GM19351 (cell line): ENCODE measurements at regions not wholly inside any gene's neighbourhood (a gene's known extent, or its start where the extent isn't known, plus 50 kb on each side); places are given as distances from the start of the nearest gene placed in this dataset.

Source experiments
- ATAC-seq: cut with Tn5 transposase; IDR thresholded peaks from one replicate; pipeline ENCODE4 v1.9.1; 2021; ENCODE audit warnings: mild to moderate bottlenecking, moderate library complexity; ENCODE audit not compliant: unreplicated experiment

DNA sequence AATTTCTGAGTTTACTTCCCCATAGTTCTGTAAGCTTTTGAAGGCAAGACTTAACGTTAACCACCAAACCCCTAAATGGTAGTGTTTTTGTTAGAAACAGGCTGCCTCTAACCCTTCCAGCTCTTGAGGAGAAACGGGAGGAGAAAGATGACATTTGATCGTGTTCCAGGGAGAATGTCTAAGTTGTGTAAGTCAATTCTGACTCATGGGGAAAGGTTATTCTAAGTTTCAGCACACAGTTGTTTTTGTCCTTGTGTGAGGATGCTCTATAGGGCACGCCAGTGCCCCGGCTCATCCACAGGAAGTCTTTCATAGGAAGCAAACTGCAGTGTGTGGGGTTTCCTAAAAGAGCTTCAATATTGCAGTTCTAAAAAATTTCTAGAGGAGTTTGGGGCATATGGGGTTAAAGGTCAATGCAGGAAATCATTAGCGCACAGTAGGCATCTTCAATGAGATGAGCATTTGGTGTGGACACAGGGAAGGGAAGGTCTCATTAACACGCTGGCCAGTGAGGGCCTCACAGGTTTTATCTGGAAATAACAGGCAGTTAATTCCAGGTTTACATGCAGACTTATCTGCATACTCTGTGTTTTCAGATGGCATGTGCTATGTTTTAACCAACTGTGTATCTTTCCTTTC is 638.2 kb upstream of the IGFBP3 start:
- no peak for ATAC-seq

DNA sequence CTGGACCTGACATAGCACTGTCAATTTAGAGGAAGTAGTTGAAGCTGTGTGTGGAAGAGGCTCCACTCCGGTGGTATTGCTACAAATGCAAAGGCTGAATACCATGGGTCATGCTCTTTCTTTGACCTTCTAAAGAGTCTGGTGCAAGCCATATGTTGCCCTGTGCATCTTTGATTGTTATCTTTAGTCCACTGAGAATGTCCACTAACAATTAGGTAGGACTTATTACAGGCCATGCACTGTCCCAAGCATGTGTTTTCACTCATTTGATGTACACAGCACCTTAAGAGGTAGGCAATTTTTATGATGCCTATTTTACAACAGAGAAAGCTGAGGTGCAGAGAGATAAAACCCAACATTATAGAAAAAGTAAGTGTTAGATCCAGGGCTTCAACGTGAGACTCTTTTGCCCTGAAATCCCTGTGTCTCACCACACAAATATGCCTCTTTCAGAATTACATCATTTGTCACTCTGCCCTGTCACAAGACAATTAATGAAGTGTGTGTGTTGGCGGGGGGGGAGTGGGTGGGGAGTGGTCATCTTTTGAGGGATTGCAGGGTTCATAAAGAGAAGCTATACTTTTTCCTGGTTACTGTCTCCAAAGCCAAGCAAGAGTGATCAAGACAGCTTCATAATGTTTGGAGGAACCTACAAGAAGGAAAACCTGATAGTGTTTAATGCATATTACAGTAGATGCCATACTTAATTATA is 637.6 kb upstream of the IGFBP3 start:
- ATAC-seq = no peak

- no peak for ATAC-seq
Observed at GRCh38 chr7:46557781-46558180, 636.7 kb upstream of the IGFBP3 start.

DNA sequence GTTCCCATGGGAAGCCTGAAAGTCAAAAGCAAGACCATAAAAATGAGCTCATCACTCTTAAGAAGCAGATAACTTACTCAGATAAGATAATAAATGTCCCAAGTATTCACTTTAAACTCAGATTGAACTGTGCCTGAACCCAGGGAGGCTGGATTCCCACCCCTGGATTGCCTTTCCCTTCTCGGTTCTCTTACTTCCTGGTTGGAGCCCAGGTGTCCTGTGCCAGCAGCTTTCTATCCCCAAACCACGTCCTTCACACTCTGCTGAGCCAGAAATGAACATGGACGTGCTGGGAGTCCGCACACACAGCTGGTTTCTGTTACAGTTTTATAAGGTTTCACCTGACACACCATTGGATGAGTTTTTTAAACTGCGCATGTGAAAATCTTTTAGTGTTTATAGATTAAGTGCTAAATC is 636.2 kb upstream of the IGFBP3 start:
- no peak for ATAC-seq

GRCh38 chr7:46554688-46555422 is 633.8 kb upstream of the IGFBP3 start:
- ATAC-seq = no peak

GRCh38 chr7:46551603-46552002 is 630.5 kb upstream of the IGFBP3 start:
- ATAC-seq = no peak

- no peak for ATAC-seq
Observed at GRCh38 chr7:46550864-46551263, 629.8 kb upstream of the IGFBP3 start.

DNA sequence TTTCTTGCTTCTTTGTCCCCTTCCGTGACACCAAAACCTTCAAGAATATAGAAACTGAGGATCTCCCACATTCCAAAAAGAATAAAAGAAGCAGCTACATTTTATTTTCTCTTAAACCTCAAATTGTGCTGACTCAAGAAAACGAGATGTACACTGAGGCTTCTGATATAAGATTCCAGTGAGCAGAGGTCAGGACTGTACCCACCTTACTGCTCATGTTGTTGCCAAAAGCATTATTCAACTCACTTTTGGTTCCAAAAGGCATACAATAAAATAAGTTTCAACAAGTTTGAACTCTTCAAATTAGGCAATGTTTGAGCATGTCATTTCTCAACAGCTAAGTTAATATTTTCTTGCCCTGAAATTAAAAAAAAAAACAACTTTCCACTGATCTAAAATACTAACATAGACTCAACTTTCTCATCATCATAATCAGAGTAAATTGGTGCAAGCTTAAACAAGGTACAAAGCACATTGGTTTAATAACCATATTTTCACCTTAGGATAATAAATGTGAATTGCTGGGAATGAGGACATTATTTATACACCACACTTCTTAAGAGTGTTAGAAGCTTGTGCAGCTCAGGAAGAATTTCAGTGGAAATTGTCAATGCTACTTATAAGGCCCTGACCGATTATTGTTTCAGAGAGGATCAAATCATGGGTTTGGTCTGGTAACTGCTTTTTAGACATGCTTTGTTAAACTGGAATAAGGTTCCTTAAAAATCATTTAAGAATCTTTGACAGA is 629.0 kb upstream of the IGFBP3 start:
- ATAC-seq = no peak

DNA sequence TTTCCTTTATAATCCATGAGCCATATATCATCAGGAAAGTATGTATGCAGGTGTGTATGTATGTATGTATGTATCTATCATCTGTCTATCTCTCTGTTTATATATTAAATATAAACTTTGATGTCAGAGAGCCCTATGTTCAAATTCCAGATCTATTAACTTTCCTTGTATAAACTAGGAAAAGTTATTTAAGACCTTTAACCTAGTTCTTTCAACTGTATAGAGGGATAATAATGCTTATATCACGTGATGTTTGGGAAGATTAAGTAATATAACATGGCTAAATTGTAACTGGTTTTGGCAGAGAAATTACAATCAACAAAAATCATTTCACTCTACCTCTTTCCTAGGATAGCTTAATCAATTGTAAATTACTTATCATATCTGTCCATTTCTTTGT is 628.3 kb upstream of the IGFBP3 start:
- ATAC-seq = no peak

DNA sequence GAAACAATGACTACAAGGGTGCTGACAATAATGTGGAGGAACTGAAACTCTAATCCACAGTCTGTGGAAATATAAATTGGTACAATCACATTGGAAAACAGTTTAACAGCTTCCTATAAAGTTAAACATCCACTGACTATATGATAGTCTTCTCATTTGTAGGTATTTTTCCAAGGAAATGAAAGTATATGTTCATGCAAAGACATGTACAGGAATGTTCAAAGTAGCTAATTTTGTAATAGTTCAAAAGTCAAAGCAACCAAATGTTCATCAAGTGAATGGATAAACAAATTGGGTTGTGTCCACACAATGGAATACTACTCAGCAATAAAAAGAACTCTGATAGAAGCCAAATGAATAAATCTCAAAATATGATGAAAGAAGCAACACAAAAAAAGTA is 626.0 kb upstream of the IGFBP3 start:
- no peak for ATAC-seq

GRCh38 chr7:46545790-46546189 is 624.7 kb upstream of the IGFBP3 start:
- no peak for ATAC-seq

DNA sequence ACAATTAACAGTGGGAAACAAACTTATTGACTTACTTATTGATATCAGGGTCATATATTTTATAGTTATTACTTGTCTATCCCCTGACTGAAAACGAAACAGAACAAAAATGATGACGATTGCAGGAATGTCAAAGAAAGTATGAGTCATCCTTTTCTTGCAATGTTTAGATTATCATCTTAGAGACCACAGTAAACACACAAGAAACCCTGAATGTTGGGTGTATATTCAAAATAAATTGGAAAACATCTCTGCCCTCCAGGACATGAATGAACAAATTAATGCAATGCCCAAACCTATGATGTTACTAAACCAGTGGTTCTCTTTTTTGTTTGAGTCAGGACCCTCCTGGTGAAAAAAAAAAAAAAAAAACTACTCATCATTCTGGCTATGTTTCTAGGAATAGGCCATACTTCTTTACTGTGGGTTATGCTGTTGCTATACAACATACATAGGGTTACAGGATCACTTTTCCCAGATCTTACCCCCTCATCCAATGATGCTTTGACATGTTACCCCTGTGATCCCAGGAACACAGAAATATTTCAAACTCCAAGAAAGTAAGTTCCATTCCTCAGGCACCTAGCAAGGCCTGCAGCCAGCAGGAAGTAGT is 623.4 kb upstream of the IGFBP3 start:
- ATAC-seq = no peak

- ATAC-seq = no peak
Observed at GRCh38 chr7:46542076-46542475, 621.0 kb upstream of the IGFBP3 start.

DNA sequence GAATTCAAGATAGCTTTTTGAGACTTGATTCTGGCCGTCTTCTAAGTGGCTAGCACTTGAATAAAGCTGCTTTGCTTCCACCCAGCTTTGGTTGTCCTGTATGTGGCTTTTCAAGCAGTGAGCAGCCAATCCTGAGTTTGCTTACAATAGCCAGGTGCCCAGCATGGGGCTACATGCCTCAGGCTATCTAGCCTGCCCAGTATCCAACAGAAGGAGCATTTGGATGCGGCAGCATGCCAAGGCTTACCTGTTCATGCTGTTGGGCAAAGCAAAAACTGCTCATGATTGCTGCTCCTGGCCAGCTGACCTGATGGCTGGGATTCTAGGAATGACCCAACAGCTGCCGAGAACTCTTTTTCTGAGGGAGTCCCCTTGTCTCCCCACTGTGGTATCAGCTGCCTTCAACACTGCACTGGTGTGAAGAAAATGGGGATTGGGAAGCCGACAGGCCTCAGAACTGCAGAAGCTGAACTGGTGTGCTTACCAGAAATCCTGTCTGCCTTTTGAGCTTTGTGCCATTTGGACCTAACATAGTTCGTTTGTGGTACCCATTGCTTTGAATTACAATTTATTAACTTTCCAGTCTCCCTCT is 618.9 kb upstream of the IGFBP3 start:
- ATAC-seq = no peak

GRCh38 chr7:46537191-46537905 is 616.3 kb upstream of the IGFBP3 start:
- no peak for ATAC-seq

DNA sequence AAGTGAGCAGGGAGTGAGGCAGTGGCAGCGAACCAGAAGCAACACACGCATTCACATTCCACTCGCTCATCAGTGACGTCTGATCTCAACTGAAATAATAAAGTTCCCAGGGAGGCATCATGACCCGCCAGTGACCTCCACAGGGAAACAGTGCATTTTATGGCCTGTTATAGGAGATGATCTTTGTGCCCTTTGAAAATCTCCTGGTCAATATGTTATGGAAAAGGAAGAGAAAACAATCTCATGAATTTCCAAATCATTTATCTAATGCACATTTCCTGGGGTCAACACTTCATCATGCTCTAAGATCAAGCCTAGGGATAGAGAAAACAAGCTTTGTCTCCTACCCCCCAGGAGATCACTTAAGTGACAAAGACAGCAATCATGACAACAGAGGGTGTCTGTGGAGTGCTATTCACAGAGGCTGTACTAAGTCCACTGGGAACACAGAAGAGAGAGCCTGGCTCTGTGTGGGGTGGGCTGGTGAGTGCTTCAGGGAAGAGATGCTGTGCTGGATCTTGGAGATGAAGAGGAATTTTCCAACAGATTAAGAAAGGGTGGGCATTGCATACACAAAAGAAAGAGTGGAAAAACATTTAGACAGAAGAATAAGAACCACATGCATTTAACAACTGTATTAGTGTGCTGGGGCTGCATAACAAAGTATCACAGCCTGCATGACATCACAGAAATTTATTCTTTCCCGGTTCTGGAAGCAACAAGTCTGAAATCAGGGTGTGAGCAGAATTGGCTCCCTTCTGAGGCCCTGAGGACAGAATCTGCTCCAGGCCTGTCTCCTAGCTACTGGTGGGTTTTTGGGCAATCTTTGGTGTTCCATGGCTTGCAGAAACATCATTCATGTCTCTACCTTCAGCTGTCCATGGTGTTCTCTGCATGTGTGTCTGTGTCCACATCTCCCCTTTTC is 613.9 kb upstream of the IGFBP3 start:
- ATAC-seq = no peak

DNA sequence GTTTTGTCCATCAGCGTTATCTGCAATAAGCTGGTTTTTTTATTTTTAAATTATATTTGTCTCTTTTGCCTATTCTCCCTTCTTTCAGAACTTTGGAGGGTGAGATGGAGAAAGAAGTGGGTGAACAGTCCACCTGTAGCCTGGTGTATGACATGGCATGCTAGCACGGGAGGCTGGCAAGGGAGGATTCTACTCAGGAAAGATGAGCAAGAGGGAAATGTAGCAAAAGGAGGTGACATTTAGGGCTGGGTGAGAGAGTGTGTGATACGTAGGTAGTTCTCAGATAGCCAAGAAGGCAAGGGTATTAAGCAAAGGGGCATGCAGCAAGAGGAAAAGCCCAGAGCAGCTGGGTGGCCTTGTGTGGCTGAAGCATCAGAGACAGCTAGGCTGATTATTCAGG is 612.9 kb upstream of the IGFBP3 start:
- ATAC-seq = no peak

GRCh38 chr7:46532571-46532970 is 611.5 kb upstream of the IGFBP3 start:
- ATAC-seq = no peak
